HepG2 (cell line): ENCODE measurements at regions not wholly inside any gene's neighbourhood (a gene's known extent, or its start where the extent isn't known, plus 50 kb on each side); places are given as distances from the start of the nearest gene placed in this dataset.

Experiments
- AHDC1 ChIP-seq: sonication (generic); formaldehyde crosslinking; IDR thresholded peaks from 2 replicates; pipeline ENCODE4 v1.5.1; 2020; ENCODE audit warnings: mild to moderate bottlenecking, missing genetic modification reagents, borderline replicate concordance
- ATM ChIP-seq: fragments of 450-650 bp; IDR thresholded peaks from 2 replicates; pipeline ENCODE4 v1.7.1; 2017; ENCODE audit warnings: mild to moderate bottlenecking, borderline replicate concordance
- CREB1 ChIP-seq, 2 experiments: fragments of 450-650 bp in 1 of 2; IDR thresholded peaks; 2 replicates each; pipeline ENCODE4 v1.6.1; 2016 to 2017; ENCODE audit warnings: control low read depth in 1 of 2, mild to moderate bottlenecking in 1 of 2, missing compliant biosample characterization in 1 of 2, missing genetic modification characterization in 1 of 2
- IRF2 ChIP-seq: IDR thresholded peaks from 2 replicates; pipeline ENCODE4 v1.6.1; 2018; ENCODE audit warnings: missing genetic modification reagents, missing compliant biosample characterization
- LBX2 ChIP-seq: sonication (generic); formaldehyde crosslinking; IDR thresholded peaks from 2 replicates; pipeline ENCODE4 v1.5.0; 2020; ENCODE audit warnings: missing genetic modification reagents, mild to moderate bottlenecking, borderline replicate concordance
- MAX ChIP-seq: IDR thresholded peaks from 2 replicates; pipeline ENCODE4 v1.6.1; 2012; ENCODE audit warnings: inconsistent platforms
- MXD4 ChIP-seq: IDR thresholded peaks from 2 replicates; pipeline ENCODE4 v1.6.1; 2016; ENCODE audit warnings: mild to moderate bottlenecking, missing biosample characterization, missing genetic modification reagents
- NFYC ChIP-seq: IDR thresholded peaks from 2 replicates; pipeline ENCODE4 v1.6.1; 2016; ENCODE audit warnings: missing genetic modification reagents, missing compliant biosample characterization
- SALL2 ChIP-seq: sonication (generic); formaldehyde crosslinking; IDR thresholded peaks from 2 replicates; pipeline ENCODE4 v1.8.1; 2023; ENCODE audit warnings: mild to moderate bottlenecking, missing genetic modification reagents, inconsistent platforms
- THYN1 ChIP-seq: sonication (generic); formaldehyde crosslinking; IDR thresholded peaks from 2 replicates; pipeline ENCODE4 v1.8.1; 2023; ENCODE audit warnings: low read depth, mild to moderate bottlenecking, moderate library complexity, missing genetic modification reagents, borderline replicate concordance
- ZFP36L1 ChIP-seq: sonication (generic); formaldehyde crosslinking; IDR thresholded peaks from 2 replicates; pipeline ENCODE4 v1.8.0; 2022; ENCODE audit warnings: mild to moderate bottlenecking, missing genetic modification reagents, moderate library complexity
- ZNF18 ChIP-seq: sonication (generic); formaldehyde crosslinking; IDR thresholded peaks from 2 replicates; pipeline ENCODE4 v1.8.0; 2022; ENCODE audit warnings: mild to moderate bottlenecking, missing genetic modification reagents; ENCODE audit not compliant: insufficient replicate concordance
- ZNF276 ChIP-seq: sonication (generic); formaldehyde crosslinking; IDR thresholded peaks from 2 replicates; pipeline ENCODE4 v1.4.0; 2020; ENCODE audit warnings: mild to moderate bottlenecking, low read depth, missing genetic modification reagents
- ZNF34 ChIP-seq: sonication (generic); formaldehyde crosslinking; IDR thresholded peaks from 2 replicates; pipeline ENCODE4 v1.4.0; 2020; ENCODE audit warnings: mild to moderate bottlenecking, missing genetic modification reagents, borderline replicate concordance
- ZNF598 ChIP-seq: sonication (generic); formaldehyde crosslinking; IDR thresholded peaks from 2 replicates; pipeline ENCODE4 v1.5.1; 2020; ENCODE audit warnings: mild to moderate bottlenecking, missing genetic modification reagents, borderline replicate concordance
- ZNF761 ChIP-seq: sonication (generic); formaldehyde crosslinking; conservative IDR thresholded peaks from 2 replicates; pipeline ENCODE4 v1.4.0; 2020; ENCODE audit warnings: mild to moderate bottlenecking, missing genetic modification reagents
- ZNF766 ChIP-seq: sonication (generic); formaldehyde crosslinking; IDR thresholded peaks from 2 replicates; pipeline ENCODE4 v1.5.0; 2020; ENCODE audit warnings: missing genetic modification reagents, borderline replicate concordance
- ZNF773 ChIP-seq: sonication (generic); formaldehyde crosslinking; IDR thresholded peaks from 2 replicates; pipeline ENCODE4 v1.4.0; 2020; ENCODE audit warnings: missing genetic modification reagents, borderline replicate concordance
- ZSCAN25 ChIP-seq: sonication (generic); formaldehyde crosslinking; IDR thresholded peaks from 2 replicates; pipeline ENCODE4 v1.8.0; 2022; ENCODE audit warnings: mild to moderate bottlenecking, missing genetic modification reagents

GRCh38 chr12:124369055-124369826 is 74.3 kb downstream of the RFLNA start (continued):
- TF ChIP-seq ZNF766 (CRISPR knock-in tag) = 0 out of 2 replicates have a peak, but pooled peaks have one; percentile 30
- no peak for TF ChIP-seq AHDC1 (CRISPR knock-in tag)
- no peak for TF ChIP-seq ZNF34 (CRISPR knock-in tag)
- TF ChIP-seq ATM = no peak
- 0 out of 2 replicates have a peak, but pooled peaks have one; percentile 46 for TF ChIP-seq MXD4 (CRISPR knock-in tag)
- peak; percentile 48 for TF ChIP-seq ZNF18 (CRISPR knock-in tag)
- TF ChIP-seq ZNF761 = peak; percentile 66; the same call in 1 of the 2 replicates
- TF ChIP-seq CREB1 (IDR thresholded peaks at IDR 0.05) = no peak
- TF ChIP-seq CREB1 (CRISPR knock-in tag; IDR thresholded peaks at IDR 0.05) = no peak
- TF ChIP-seq ZNF773 (CRISPR knock-in tag) = no peak
- TF ChIP-seq ZNF276 = peak; percentile 67; the same call in 1 of the 2 replicates
- 0 out of 2 replicates have a peak, but pooled peaks have one; percentile 59 for TF ChIP-seq ZFP36L1 (CRISPR knock-in tag)
- TF ChIP-seq SALL2 (CRISPR knock-in tag) = peak; percentile 76; the same call in 1 of the 2 replicates
- TF ChIP-seq ZSCAN25 (CRISPR knock-in tag) = peak; percentile 98
- TF ChIP-seq NFYC (CRISPR knock-in tag) = no peak
- no peak for TF ChIP-seq ZNF598 (CRISPR knock-in tag)
- TF ChIP-seq IRF2 (CRISPR knock-in tag) = peak; percentile 38; the same call in 1 of the 2 replicates
- peak; percentile 84 for TF ChIP-seq MAX
- TF ChIP-seq THYN1 = no peak
- no peak for TF ChIP-seq LBX2 (CRISPR knock-in tag)
